ENCODE measurements at regions not wholly inside any gene's neighbourhood (a gene's known extent, or its start where the extent isn't known, plus 50 kb on each side); places are given as distances from the start of the nearest gene placed in this dataset.

- Mint-ChIP-seq H3K4me1 (ENCODE audit: low read depth) (no peaks in the 10 kb centered on the region), H3K27me3 (ENCODE audit: low read depth) (peaks cover 7% of the 10 kb centered on the region), H3K36me3 (ENCODE audit: low read depth) (no peaks in the 10 kb centered on the region), H3K27ac (no peak overlapping the region), H3K4me3 (no peak overlapping the region), H3K9me3 (peaks cover 7% of the 10 kb centered on the region)
- CTCF ChIA-PET: no interaction called here
- intact Hi-C loops (cut with micrococcal nuclease): no loop called here
- no peak for DNase-seq
Observed at GRCh38 chr12:19850346-19851065, 411.2 kb downstream of the AEBP2 start.

GRCh38 chr12:19852100-19852855 is 413.0 kb downstream of the AEBP2 start:
- H3K4me3 Mint-ChIP-seq: no peak overlapping the region
- H3K27ac Mint-ChIP-seq: no peak overlapping the region
- peaks cover 7% of the 10 kb centered on the region for H3K9me3 Mint-ChIP-seq
- H3K36me3 Mint-ChIP-seq (ENCODE audit: low read depth): no peaks in the 10 kb centered on the region
- no peaks in the 10 kb centered on the region for H3K4me1 Mint-ChIP-seq (ENCODE audit: low read depth)
- CTCF ChIA-PET: no interaction called here
- intact Hi-C loops (cut with micrococcal nuclease): no loop called here
- H3K27me3 Mint-ChIP-seq (ENCODE audit: low read depth): peaks cover 6% of the 10 kb centered on the region
- no peak for DNase-seq

- H3K4me3 Mint-ChIP-seq: no peak overlapping the region
- no peak for DNase-seq
- intact Hi-C loops (cut with micrococcal nuclease): no loop called here
- H3K27ac Mint-ChIP-seq: no peak overlapping the region
- H3K9me3 Mint-ChIP-seq: peaks cover 1% of the 10 kb centered on the region
- peaks cover 6% of the 10 kb centered on the region for H3K27me3 Mint-ChIP-seq (ENCODE audit: low read depth)
- H3K36me3 Mint-ChIP-seq (ENCODE audit: low read depth): no peaks in the 10 kb centered on the region
- CTCF ChIA-PET: no interaction called here
- H3K4me1 Mint-ChIP-seq (ENCODE audit: low read depth): no peaks in the 10 kb centered on the region
Observed at GRCh38 chr12:19855851-19856250, 416.6 kb downstream of the AEBP2 start.

GRCh38 chr12:19856389-19856788 is 417.1 kb downstream of the AEBP2 start:
- DNase-seq: no peak
- no peak overlapping the region for H3K27ac Mint-ChIP-seq
- H3K4me3 Mint-ChIP-seq: no peak overlapping the region
- CTCF ChIA-PET: no interaction called here
- H3K36me3 Mint-ChIP-seq (ENCODE audit: low read depth): no peaks in the 10 kb centered on the region
- peaks cover 1% of the 10 kb centered on the region for H3K9me3 Mint-ChIP-seq
- H3K4me1 Mint-ChIP-seq (ENCODE audit: low read depth): no peaks in the 10 kb centered on the region
- intact Hi-C loops (cut with micrococcal nuclease): no loop called here
- peaks cover 6% of the 10 kb centered on the region for H3K27me3 Mint-ChIP-seq (ENCODE audit: low read depth)

GRCh38 chr12:19857204-19857603 is 417.9 kb downstream of the AEBP2 start:
- H3K36me3 Mint-ChIP-seq (ENCODE audit: low read depth): no peaks in the 10 kb centered on the region
- CTCF ChIA-PET: no interaction called here
- intact Hi-C loops (cut with micrococcal nuclease): no loop called here

GRCh38 chr12:19867151-19867550 is 427.9 kb downstream of the AEBP2 start:
- H3K4me3 Mint-ChIP-seq: no peak overlapping the region
- H3K27ac Mint-ChIP-seq: no peak overlapping the region
- H3K4me1 Mint-ChIP-seq (ENCODE audit: low read depth): no peaks in the 10 kb centered on the region
- no peak for DNase-seq
- H3K9me3 Mint-ChIP-seq: no peaks in the 10 kb centered on the region
- intact Hi-C loops (cut with micrococcal nuclease): no loop called here
- H3K36me3 Mint-ChIP-seq (ENCODE audit: low read depth): no peaks in the 10 kb centered on the region
- H3K27me3 Mint-ChIP-seq (ENCODE audit: low read depth): no peaks in the 10 kb centered on the region
- CTCF ChIA-PET: no interaction called here

More at GRCh38 chr12:19857204-19857603, 417.9 kb downstream of the AEBP2 start:
- peaks cover 6% of the 10 kb centered on the region for H3K27me3 Mint-ChIP-seq (ENCODE audit: low read depth)
- no peak overlapping the region for H3K27ac Mint-ChIP-seq
- H3K9me3 Mint-ChIP-seq: peaks cover 1% of the 10 kb centered on the region
- no peak overlapping the region for H3K4me3 Mint-ChIP-seq
- H3K4me1 Mint-ChIP-seq (ENCODE audit: low read depth): no peaks in the 10 kb centered on the region
- DNase-seq: no peak

- CTCF ChIA-PET: no interaction called here
- DNase-seq: no peak
Observed at GRCh38 chr12:19867970-19868369, 428.7 kb downstream of the AEBP2 start.

GRCh38 chr12:19869413-19869812 is 430.1 kb downstream of the AEBP2 start:
- CTCF ChIA-PET: no interaction called here

More at GRCh38 chr12:19867970-19868369, 428.7 kb downstream of the AEBP2 start:
- H3K36me3 Mint-ChIP-seq (ENCODE audit: low read depth): no peaks in the 10 kb centered on the region
- H3K27me3 Mint-ChIP-seq (ENCODE audit: low read depth): no peaks in the 10 kb centered on the region
- H3K27ac Mint-ChIP-seq: no peak overlapping the region
- H3K4me1 Mint-ChIP-seq (ENCODE audit: low read depth): no peaks in the 10 kb centered on the region
- no peak overlapping the region for H3K4me3 Mint-ChIP-seq
- H3K9me3 Mint-ChIP-seq: no peaks in the 10 kb centered on the region
- intact Hi-C loops (cut with micrococcal nuclease): no loop called here

GRCh38 chr12:19872621-19873540 is 433.6 kb downstream of the AEBP2 start:
- intact Hi-C loops (cut with micrococcal nuclease): no loop called here
- no peak for DNase-seq
- Mint-ChIP-seq H3K27me3 (ENCODE audit: low read depth) (no peaks in the 10 kb centered on the region), H3K4me3 (no peak overlapping the region), H3K4me1 (ENCODE audit: low read depth) (no peaks in the 10 kb centered on the region), H3K9me3 (no peaks in the 10 kb centered on the region), H3K27ac (no peak overlapping the region), H3K36me3 (ENCODE audit: low read depth) (no peaks in the 10 kb centered on the region)
- CTCF ChIA-PET: interaction anchor here (0.7 kb wide), 1 partner anchor 427 kb away, joined by 4 read pairs; no protein-coding TSS in a partner anchor

More at GRCh38 chr12:19869413-19869812, 430.1 kb downstream of the AEBP2 start:
- Mint-ChIP-seq H3K36me3 (ENCODE audit: low read depth) (no peaks in the 10 kb centered on the region), H3K4me1 (ENCODE audit: low read depth) (no peaks in the 10 kb centered on the region), H3K27ac (no peak overlapping the region), H3K9me3 (no peaks in the 10 kb centered on the region), H3K4me3 (no peak overlapping the region), H3K27me3 (ENCODE audit: low read depth) (no peaks in the 10 kb centered on the region)
- intact Hi-C loops (cut with micrococcal nuclease): no loop called here
- DNase-seq: no peak

- Mint-ChIP-seq H3K4me3 (no peak overlapping the region), H3K27ac (no peak overlapping the region), H3K36me3 (ENCODE audit: low read depth) (no peaks in the 10 kb centered on the region), H3K4me1 (ENCODE audit: low read depth) (no peaks in the 10 kb centered on the region), H3K27me3 (ENCODE audit: low read depth) (peaks cover 4% of the 10 kb centered on the region), H3K9me3 (peaks cover 2% of the 10 kb centered on the region)
- CTCF ChIA-PET: no interaction called here
- no peak for DNase-seq
- intact Hi-C loops (cut with micrococcal nuclease): no loop called here
Observed at GRCh38 chr12:19880076-19880475, 440.8 kb downstream of the AEBP2 start.

- Mint-ChIP-seq H3K27me3 (ENCODE audit: low read depth) (peaks cover 4% of the 10 kb centered on the region), H3K36me3 (ENCODE audit: low read depth) (no peaks in the 10 kb centered on the region), H3K4me3 (no peak overlapping the region), H3K27ac (no peak overlapping the region), H3K9me3 (peaks cover 2% of the 10 kb centered on the region), H3K4me1 (ENCODE audit: low read depth) (no peaks in the 10 kb centered on the region)
- no peak for DNase-seq
- CTCF ChIA-PET: no interaction called here
- intact Hi-C loops (cut with micrococcal nuclease): no loop called here
Observed at GRCh38 chr12:19880721-19881120, 441.4 kb downstream of the AEBP2 start.

- no peaks in the 10 kb centered on the region for H3K36me3 Mint-ChIP-seq (ENCODE audit: low read depth)
- no peak overlapping the region for H3K27ac Mint-ChIP-seq
- H3K27me3 Mint-ChIP-seq (ENCODE audit: low read depth): peaks cover 4% of the 10 kb centered on the region
- no peak for DNase-seq
- H3K4me3 Mint-ChIP-seq: no peak overlapping the region
- CTCF ChIA-PET: no interaction called here
- H3K4me1 Mint-ChIP-seq (ENCODE audit: low read depth): no peaks in the 10 kb centered on the region
- H3K9me3 Mint-ChIP-seq: peaks cover 2% of the 10 kb centered on the region
- intact Hi-C loops (cut with micrococcal nuclease): no loop called here
Observed at GRCh38 chr12:19882346-19882745, 443.1 kb downstream of the AEBP2 start.
